Body of pancreas (tissue), 4 donors: ENCODE measurements at regions not wholly inside any gene's neighbourhood (a gene's known extent, or its start where the extent isn't known, plus 50 kb on each side); places are given as distances from the start of the nearest gene placed in this dataset.

Experiments used
- CTCF ChIP-seq, 7 experiments: fragments of 450-650 bp in 4 of 7; fragments of 200-600 bp in 3 of 7; sonication (generic) in 3 of 7; IDR thresholded peaks; one replicate each; pipeline ENCODE4 v1.5.1; 2016 to 2019; ENCODE audit warnings: antibody characterized with exemption in 7 of 7
- POLR2A ChIP-seq, 3 donors: fragments of 450-650 bp; IDR thresholded peaks; one replicate each; pipeline ENCODE4 v1.6.1; 2016; ENCODE audit warnings: antibody characterized with exemption in 3 of 3, mild to moderate bottlenecking in 2 of 3

DNA sequence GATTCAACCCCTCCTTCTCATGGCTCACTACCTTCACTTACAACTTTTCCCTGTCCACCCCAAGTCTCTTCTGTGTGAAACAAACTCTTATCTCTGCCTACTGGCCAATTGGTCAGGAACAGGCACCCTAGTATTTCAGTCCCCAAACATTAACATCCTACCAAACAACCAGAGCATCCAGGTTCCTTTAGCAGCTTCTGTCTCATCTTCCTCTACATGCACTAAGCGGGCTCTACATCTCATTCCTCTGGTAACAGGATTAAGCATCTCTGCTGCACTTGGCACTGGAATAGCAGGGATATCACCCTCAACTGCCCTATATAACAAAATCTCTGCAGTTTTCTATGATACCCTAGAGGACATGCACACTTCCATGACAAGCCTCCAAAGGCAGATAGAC, 116.2 kb downstream of the JRKL start:
- TF ChIP-seq CTCF (IDR thresholded peaks at IDR 0.05) = no peak
- no peak for TF ChIP-seq POLR2A (IDR thresholded peaks at IDR 0.05)
